OCI-LY7 (cell line): ENCODE measurements at regions not wholly inside any gene's neighbourhood (a gene's known extent, or its start where the extent isn't known, plus 50 kb on each side); places are given as distances from the start of the nearest gene placed in this dataset.

Experiments used
- BruUV-seq: library from RNA; stranded (reverse); fragments of 400-500 nt; replicated peaks from 2 replicates; lab custom pipeline; 2021; lab: Mats Ljungman, UMichigan
- CTCF ChIA-PET: fragments of 300-600 bp; sonication (Branson Sonifier 250); formaldehyde crosslinking; loops from one replicate; lab custom pipeline; 2022; ENCODE audit warnings: antibody characterized with exemption; ENCODE audit not compliant: unreplicated experiment; lab: Charles Lee
- POLR2A ChIA-PET: fragments of 300-600 bp; sonication (Branson Sonifier 250); formaldehyde crosslinking; loops from one replicate; lab custom pipeline; 2022; ENCODE audit warnings: antibody characterized with exemption; lab: Charles Lee
- DNase-seq: peaks from one replicate; pipeline ENCODE4 v3.0.0-alpha.2; 2015; ENCODE audit warnings: low spot score
- H2AFZ ChIP-seq: fragments of 200-600 bp; sonication (generic), shearing (Covaris generic); 2 replicates; pipeline ENCODE4 v1.6.1; 2014; ENCODE audit warnings: mild to moderate bottlenecking, antibody characterized with exemption, low read length, moderate library complexity
- H3K27ac ChIP-seq: fragments of 200-600 bp; sonication (generic); 2 replicates; pipeline ENCODE4 v1.5.1; 2014; ENCODE audit warnings: mixed run types, low read depth, mild to moderate bottlenecking, moderate library complexity, low read length, inconsistent platforms; ENCODE audit not compliant: poor library complexity, severe bottlenecking
- H3K36me3 ChIP-seq: fragments of 200-600 bp; sonication (generic); 2 replicates; pipeline ENCODE4 v1.6.1; 2014; ENCODE audit warnings: mild to moderate bottlenecking, antibody characterized with exemption, low read length, moderate library complexity, mixed read lengths; ENCODE audit not compliant: insufficient read depth
- H3K4me1 ChIP-seq: fragments of 200-600 bp; sonication (generic); 2 replicates; pipeline ENCODE4 v1.5.1; 2014; ENCODE audit warnings: mild to moderate bottlenecking, low read length; ENCODE audit not compliant: insufficient read depth, poor library complexity, severe bottlenecking
- H3K4me2 ChIP-seq: fragments of 200-600 bp; sonication (generic); 2 replicates; pipeline ENCODE4 v1.6.1; 2014; ENCODE audit warnings: mild to moderate bottlenecking, low read length
- H3K4me3 ChIP-seq: fragments of 200-600 bp; sonication (generic); 2 replicates; pipeline ENCODE4 v1.5.1; 2014; ENCODE audit warnings: mild to moderate bottlenecking, low read depth, low read length; ENCODE audit not compliant: poor library complexity, severe bottlenecking
- H3K79me2 ChIP-seq: fragments of 200-600 bp; sonication (generic); 2 replicates; pipeline ENCODE4 v1.6.1; 2016; ENCODE audit warnings: low read depth, mild to moderate bottlenecking, low read length, moderate library complexity, mixed read lengths; ENCODE audit not compliant: insufficient read depth
- H3K9me2 ChIP-seq: fragments of 200-600 bp; sonication (generic); 2 replicates; pipeline ENCODE4 v1.6.1; 2016; ENCODE audit warnings: mild to moderate bottlenecking, low read length, mixed read lengths; ENCODE audit not compliant: insufficient read depth
- H3K9me3 ChIP-seq: fragments of 200-600 bp; sonication (generic); 2 replicates; pipeline ENCODE4 v1.6.1; 2014; ENCODE audit warnings: mild to moderate bottlenecking, mixed run types, low read length, mixed read lengths
- H4K20me1 ChIP-seq: fragments of 200-600 bp; sonication (generic); 2 replicates; pipeline ENCODE4 v1.6.1; 2014; ENCODE audit warnings: mild to moderate bottlenecking, antibody characterized with exemption, low read length, moderate library complexity, mixed read lengths; ENCODE audit not compliant: insufficient read depth
- EZH2phosphoT487 ChIP-seq: fragments of 200-600 bp; sonication (generic); IDR thresholded peaks from 2 replicates; pipeline ENCODE4 v1.6.1; 2018; ENCODE audit warnings: low read depth, borderline replicate concordance, mild to moderate bottlenecking, mixed run types, antibody characterized with exemption, low read length, moderate library complexity, mixed read lengths
- intact Hi-C: fragments of 100-400 bp; cut with micrococcal nuclease; formaldehyde crosslinking; loops from one replicate; pipeline ENCODE4 v1.10.0; 2022; ENCODE audit not compliant: unreplicated experiment
- TF ChIP-seq, protein P1 (sequence below): fragments of 200-600 bp; sonication (generic); conservative IDR thresholded peaks from 2 replicates; pipeline ENCODE4 v1.5.1; 2014; ENCODE audit warnings: mild to moderate bottlenecking, antibody characterized with exemption, low read length, moderate library complexity, mixed read lengths

DNA sequence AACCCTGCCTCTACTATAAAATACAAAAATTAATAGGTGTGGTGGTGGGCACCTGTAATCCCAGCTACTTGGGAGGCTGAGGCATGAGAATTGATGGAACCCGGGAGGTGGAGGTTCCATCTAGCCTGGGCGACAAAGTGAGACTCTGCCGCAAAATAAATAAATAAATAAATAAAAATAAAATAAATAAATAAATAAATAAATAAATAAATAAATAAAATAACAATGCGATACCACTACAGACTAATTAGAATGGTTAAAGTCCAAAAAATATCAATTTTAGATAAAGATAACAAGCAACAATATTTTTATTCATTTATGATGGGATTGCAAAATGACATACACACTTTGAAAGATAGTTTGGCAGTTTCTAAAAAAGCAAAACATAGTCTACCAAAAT lies 1131.5 kb downstream of the SI start:
- CTCF ChIA-PET = no interaction called here
- H3K4me2 ChIP-seq = no peak overlapping the region
- POLR2A ChIA-PET = no interaction called here
- H2AFZ ChIP-seq = no peak overlapping the region
- peaks cover 7% of the 10 kb centered on the region; the same call in 1 of the 2 replicates for H3K9me3 ChIP-seq
- H3K4me1 ChIP-seq = no peaks in the 10 kb centered on the region
- H3K9me2 ChIP-seq = no peaks in the 10 kb centered on the region
- BruUV-seq = no TSS peak
- no peaks in the 10 kb centered on the region for H3K79me2 ChIP-seq
- no peak for DNase-seq
- H3K36me3 ChIP-seq = no peaks in the 10 kb centered on the region
- intact Hi-C loops = no loop called here
- no peaks in the 10 kb centered on the region for H4K20me1 ChIP-seq
- H3K4me3 ChIP-seq = no peak overlapping the region
- no peak for TF ChIP-seq EZH2phosphoT487
- TF ChIP-seq, protein P1, sequence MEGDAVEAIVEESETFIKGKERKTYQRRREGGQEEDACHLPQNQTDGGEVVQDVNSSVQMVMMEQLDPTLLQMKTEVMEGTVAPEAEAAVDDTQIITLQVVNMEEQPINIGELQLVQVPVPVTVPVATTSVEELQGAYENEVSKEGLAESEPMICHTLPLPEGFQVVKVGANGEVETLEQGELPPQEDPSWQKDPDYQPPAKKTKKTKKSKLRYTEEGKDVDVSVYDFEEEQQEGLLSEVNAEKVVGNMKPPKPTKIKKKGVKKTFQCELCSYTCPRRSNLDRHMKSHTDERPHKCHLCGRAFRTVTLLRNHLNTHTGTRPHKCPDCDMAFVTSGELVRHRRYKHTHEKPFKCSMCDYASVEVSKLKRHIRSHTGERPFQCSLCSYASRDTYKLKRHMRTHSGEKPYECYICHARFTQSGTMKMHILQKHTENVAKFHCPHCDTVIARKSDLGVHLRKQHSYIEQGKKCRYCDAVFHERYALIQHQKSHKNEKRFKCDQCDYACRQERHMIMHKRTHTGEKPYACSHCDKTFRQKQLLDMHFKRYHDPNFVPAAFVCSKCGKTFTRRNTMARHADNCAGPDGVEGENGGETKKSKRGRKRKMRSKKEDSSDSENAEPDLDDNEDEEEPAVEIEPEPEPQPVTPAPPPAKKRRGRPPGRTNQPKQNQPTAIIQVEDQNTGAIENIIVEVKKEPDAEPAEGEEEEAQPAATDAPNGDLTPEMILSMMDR = no peak
- H3K27ac ChIP-seq = no peak overlapping the region

GRCh38 chr3:163943664-163944063 lies 1134.6 kb downstream of the SI start:
- CTCF ChIA-PET = no interaction called here
- no peaks in the 10 kb centered on the region for H3K9me2 ChIP-seq
- POLR2A ChIA-PET = interaction anchor here (0.6 to 1.4 kb wide), 3 partner anchors 13 to 1410 kb away, joined by 3 to 4 read pairs (median 3); no protein-coding TSS in a partner anchor
- peaks cover 7% of the 10 kb centered on the region; the same call in 1 of the 2 replicates for H3K9me3 ChIP-seq
- intact Hi-C loops = no loop called here
- DNase-seq = no peak
- H3K4me2 ChIP-seq = no peak overlapping the region
- H3K79me2 ChIP-seq = no peaks in the 10 kb centered on the region
- BruUV-seq = no TSS peak
- H4K20me1 ChIP-seq = no peaks in the 10 kb centered on the region
- H3K4me1 ChIP-seq = no peaks in the 10 kb centered on the region
- no peaks in the 10 kb centered on the region for H3K36me3 ChIP-seq
- no peak overlapping the region for H3K4me3 ChIP-seq
- H3K27ac ChIP-seq = no peak overlapping the region
- H2AFZ ChIP-seq = no peak overlapping the region
- no peak for TF ChIP-seq EZH2phosphoT487
- TF ChIP-seq, protein P1 = no peak

DNA sequence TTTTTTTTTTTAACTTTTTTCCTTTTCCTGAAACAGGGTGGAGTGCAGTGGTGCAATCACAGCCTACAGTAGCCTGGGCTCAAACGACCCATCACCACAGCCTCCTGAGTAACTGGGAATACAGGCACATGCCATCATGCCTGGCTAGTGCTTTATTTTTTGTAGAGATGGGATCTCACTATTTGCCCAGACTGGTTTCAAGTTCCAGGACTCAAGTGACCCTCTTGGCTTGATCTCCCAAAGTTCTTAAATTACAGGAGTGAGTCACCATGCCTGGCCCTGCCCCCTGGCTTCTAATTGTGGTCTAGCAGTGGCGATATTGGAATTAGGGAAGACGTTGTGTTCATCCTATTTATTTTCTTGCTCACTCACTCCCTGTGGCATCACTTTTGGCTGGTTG lies 1138.4 kb downstream of the SI start:
- Histone ChIP-seq H3K27ac (no peak overlapping the region), H3K4me1 (no peaks in the 10 kb centered on the region), H4K20me1 (no peaks in the 10 kb centered on the region), H3K4me3 (no peak overlapping the region), H3K9me2 (no peaks in the 10 kb centered on the region), H3K9me3 (peaks cover 5% of the 10 kb centered on the region; the same call in 1 of the 2 replicates), H3K79me2 (no peaks in the 10 kb centered on the region), H2AFZ (no peak overlapping the region), H3K36me3 (no peaks in the 10 kb centered on the region), H3K4me2 (no peak overlapping the region)
- DNase-seq = no peak
- BruUV-seq = no TSS peak
- ChIA-PET POLR2A (no interaction called here), CTCF (no interaction called here)
- intact Hi-C loops = no loop called here
- no peak for TF ChIP-seq EZH2phosphoT487
- TF ChIP-seq, protein P1 = no peak
